ENCODE measurements at regions not wholly inside any gene's neighbourhood (a gene's known extent, or its start where the extent isn't known, plus 50 kb on each side); places are given as distances from the start of the nearest gene placed in this dataset.
"Not testable (repeated sequence)": the region's sequence is repeated elsewhere in the genome, so short reads cannot be mapped to it uniquely, and the experiment has no call there.

DNA sequence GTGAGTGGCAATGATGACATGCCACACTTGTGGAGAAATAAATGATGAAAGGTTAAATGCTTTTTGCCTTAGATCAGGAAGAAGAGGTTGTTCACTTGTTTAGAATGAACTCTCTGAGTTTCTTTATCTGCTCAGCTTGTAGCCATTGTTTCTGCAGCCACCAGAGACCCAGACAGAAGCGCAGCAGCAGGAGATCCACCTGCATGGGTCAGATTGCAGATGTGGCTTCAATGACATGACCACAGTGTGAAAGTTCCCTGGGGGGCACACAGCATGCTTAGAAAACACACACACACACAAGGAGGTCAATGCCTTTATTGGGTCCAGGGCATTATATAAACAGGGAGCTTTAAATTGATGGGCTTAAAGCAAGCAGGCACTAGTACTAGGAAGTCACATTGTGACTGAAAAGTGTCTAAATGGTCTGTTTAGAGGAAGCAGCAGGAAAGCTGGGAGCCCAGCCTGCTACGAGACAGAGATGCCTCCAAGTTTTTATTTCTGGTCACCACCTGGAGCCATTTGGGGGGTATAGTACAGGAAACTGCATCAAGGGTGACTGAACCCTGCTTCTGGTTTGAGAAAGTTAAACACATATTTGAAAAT is 1547.3 kb downstream of the SPATA31A7 start:
- TF ChIP-seq, protein P1, sequence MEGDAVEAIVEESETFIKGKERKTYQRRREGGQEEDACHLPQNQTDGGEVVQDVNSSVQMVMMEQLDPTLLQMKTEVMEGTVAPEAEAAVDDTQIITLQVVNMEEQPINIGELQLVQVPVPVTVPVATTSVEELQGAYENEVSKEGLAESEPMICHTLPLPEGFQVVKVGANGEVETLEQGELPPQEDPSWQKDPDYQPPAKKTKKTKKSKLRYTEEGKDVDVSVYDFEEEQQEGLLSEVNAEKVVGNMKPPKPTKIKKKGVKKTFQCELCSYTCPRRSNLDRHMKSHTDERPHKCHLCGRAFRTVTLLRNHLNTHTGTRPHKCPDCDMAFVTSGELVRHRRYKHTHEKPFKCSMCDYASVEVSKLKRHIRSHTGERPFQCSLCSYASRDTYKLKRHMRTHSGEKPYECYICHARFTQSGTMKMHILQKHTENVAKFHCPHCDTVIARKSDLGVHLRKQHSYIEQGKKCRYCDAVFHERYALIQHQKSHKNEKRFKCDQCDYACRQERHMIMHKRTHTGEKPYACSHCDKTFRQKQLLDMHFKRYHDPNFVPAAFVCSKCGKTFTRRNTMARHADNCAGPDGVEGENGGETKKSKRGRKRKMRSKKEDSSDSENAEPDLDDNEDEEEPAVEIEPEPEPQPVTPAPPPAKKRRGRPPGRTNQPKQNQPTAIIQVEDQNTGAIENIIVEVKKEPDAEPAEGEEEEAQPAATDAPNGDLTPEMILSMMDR (IDR thresholded peaks at IDR 0.05) = not testable (repeated sequence)
- TF ChIP-seq SIN3A (IDR thresholded peaks at IDR 0.05; ENCODE audit: borderline replicate concordance, insufficient read depth, low read depth, low read length); POLR2AphosphoS5 (IDR thresholded peaks at IDR 0.05; ENCODE audit: low read depth, low read length); TCF7L2 (IDR thresholded peaks at IDR 0.05; ENCODE audit: low read depth, low read length): not testable (repeated sequence)
- TF ChIP-seq, protein P2, sequence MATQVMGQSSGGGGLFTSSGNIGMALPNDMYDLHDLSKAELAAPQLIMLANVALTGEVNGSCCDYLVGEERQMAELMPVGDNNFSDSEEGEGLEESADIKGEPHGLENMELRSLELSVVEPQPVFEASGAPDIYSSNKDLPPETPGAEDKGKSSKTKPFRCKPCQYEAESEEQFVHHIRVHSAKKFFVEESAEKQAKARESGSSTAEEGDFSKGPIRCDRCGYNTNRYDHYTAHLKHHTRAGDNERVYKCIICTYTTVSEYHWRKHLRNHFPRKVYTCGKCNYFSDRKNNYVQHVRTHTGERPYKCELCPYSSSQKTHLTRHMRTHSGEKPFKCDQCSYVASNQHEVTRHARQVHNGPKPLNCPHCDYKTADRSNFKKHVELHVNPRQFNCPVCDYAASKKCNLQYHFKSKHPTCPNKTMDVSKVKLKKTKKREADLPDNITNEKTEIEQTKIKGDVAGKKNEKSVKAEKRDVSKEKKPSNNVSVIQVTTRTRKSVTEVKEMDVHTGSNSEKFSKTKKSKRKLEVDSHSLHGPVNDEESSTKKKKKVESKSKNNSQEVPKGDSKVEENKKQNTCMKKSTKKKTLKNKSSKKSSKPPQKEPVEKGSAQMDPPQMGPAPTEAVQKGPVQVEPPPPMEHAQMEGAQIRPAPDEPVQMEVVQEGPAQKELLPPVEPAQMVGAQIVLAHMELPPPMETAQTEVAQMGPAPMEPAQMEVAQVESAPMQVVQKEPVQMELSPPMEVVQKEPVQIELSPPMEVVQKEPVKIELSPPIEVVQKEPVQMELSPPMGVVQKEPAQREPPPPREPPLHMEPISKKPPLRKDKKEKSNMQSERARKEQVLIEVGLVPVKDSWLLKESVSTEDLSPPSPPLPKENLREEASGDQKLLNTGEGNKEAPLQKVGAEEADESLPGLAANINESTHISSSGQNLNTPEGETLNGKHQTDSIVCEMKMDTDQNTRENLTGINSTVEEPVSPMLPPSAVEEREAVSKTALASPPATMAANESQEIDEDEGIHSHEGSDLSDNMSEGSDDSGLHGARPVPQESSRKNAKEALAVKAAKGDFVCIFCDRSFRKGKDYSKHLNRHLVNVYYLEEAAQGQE (IDR thresholded peaks at IDR 0.05; ENCODE audit: insufficient read depth in 1 of 2, low read depth in 2 of 2, low read length in 1 of 2) = not testable (repeated sequence)

Data from Panc1 (cell line).